GM12891 (cell line): ENCODE measurements at regions not wholly inside any gene's neighbourhood (a gene's known extent, or its start where the extent isn't known, plus 50 kb on each side); places are given as distances from the start of the nearest gene placed in this dataset.
"Not testable (repeated sequence)": the region's sequence is repeated elsewhere in the genome, so short reads cannot be mapped to it uniquely, and the experiment has no call there.

Source experiments
- DNase-seq: peaks from one replicate; pipeline ENCODE4 v3.0.0; 2011; ENCODE audit warnings: low spot score; ENCODE audit not compliant: insufficient read length
- FAIRE-seq: peaks from 2 replicates; lab custom pipeline; 2011; peaks lifted over from hg19 to GRCh38; lab: Jason Lieb, UNC
- PAX5 ChIP-seq: IDR thresholded peaks from 2 replicates; pipeline ENCODE4 v1.6.1; 2011; ENCODE audit warnings: low read length, moderate library complexity, mild to moderate bottlenecking; ENCODE audit not compliant: insufficient read depth, severe bottlenecking
- POLR2A ChIP-seq: IDR thresholded peaks from 2 replicates; pipeline ENCODE4 v1.6.1; 2011; ENCODE audit warnings: low read depth, low read length, control low read depth
- POLR2AphosphoS5 ChIP-seq: IDR thresholded peaks from 2 replicates; pipeline ENCODE4 v1.6.1; 2011; ENCODE audit warnings: low read depth, low read length, control low read depth
- POU2F2 ChIP-seq: IDR thresholded peaks from 2 replicates; pipeline ENCODE4 v1.6.1; 2011; ENCODE audit warnings: low read depth, mild to moderate bottlenecking, control low read depth, low read length, moderate library complexity
- SPI1 ChIP-seq: IDR thresholded peaks from 2 replicates; pipeline ENCODE4 v1.6.1; 2011; ENCODE audit warnings: low read depth, low read length, control low read depth
- TAF1 ChIP-seq: IDR thresholded peaks from 2 replicates; pipeline ENCODE4 v1.6.1; 2011; ENCODE audit warnings: low read depth, low read length, control low read depth

DNA sequence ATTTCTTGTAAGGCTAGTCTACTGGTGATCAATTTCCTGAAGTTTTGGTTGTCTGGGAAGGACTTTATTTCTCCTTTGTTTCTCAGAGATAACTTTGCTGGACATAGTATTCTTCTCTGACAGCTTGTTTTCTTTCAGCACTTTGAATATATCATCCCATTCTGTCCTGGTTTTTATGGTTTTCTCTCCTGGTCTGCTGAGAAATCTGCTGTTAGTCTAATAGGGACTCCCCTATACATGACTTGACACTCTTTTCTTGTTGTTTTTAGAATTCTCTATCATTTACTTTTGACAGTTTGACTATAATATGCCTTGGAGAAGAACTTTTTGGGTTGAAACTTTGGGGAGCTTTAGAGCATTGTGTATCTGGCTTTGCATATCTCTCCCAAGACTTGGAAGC is 112.5 kb downstream of the PRL start:
- TF ChIP-seq TAF1 = no peak
- no peak for TF ChIP-seq POLR2AphosphoS5
- no peak for TF ChIP-seq POLR2A
- FAIRE-seq (no peak), DNase-seq (no peak)

DNA sequence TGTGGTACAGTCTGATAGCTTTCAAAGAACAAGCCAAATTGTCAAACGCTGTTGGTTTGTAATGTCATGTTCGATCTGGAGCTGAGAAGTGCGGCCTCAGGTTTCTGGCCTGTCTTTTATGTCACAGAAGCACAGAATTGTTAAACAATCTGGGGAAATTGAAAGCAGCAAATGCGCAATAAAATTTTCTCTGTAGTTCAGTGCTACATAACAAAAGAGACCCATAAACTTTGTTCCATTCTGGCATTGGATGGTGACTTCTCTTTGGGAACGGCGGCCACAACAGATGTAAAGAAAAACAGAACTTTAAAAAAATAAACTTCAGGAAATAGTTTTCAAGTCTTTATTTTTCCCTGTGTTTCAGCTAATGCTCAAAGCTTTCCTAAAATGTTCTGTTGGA is 106.9 kb downstream of the PRL start:
- DNase-seq = no peak
- FAIRE-seq = no peak
- TF ChIP-seq TAF1 (no peak), SPI1 (no peak), POLR2AphosphoS5 (no peak), POU2F2 (no peak), PAX5 (no peak), POLR2A (no peak)

DNA sequence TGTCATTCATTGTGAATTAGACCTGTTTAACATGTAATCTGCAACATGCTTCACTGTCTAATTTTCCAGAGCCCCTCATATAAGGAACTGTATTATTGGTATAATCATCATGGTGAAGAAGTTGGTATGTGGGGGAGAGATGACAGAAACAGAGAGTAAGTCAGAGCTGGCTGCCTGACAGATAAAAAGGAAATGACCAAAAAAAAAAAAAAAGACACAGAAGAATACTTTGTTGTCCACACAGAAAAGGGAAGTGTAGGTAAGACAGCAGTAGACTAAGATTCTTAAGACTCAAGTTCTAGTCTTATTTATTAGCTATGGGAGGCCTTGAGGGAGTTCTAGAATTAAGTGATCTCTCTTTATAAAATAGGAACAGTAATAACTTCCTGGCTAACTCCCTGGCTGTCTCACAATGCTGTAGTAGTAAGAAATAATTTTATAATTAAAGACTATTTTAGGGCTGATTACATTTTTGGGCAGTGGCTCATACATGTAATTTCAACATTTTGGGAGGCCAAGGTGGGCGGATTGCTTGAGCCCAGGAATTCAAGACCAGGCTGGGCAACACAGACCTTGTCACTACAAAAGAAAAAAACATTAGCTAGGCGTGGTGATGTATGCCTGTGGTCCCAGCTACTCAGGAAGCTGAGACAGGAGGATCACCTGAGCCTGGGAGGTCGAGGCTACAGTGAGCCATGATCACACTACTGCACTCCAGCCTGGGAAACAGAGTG is 102.5 kb downstream of the PRL start:
- TF ChIP-seq PAX5 (no peak), POU2F2 (no peak), POLR2A (no peak), TAF1 (no peak), SPI1 (peak; percentile 86), POLR2AphosphoS5 (no peak)
- FAIRE-seq = peak; percentile 40
- peak; percentile 5 for DNase-seq

DNA sequence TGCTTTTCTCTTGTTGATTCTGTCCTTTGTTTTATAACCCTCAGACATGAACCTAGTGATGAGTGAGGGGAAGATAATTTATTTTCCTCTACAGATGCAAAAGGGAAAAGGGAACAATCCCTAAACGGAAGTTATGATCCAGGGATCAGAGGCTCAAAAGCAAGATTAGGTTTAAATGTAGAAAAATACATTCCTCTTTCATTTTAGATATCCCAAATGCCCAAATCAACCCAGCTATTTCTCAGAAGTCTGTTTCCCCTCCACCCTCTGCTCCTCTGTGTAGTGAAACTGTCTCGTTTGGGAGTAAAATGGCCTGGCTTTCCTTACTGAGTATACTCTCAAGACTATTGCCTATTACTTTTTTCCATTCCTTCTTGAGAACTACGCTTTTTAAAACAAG is 97.1 kb downstream of the PRL start:
- TF ChIP-seq SPI1 = no peak
- TF ChIP-seq POLR2AphosphoS5 = no peak
- no peak for TF ChIP-seq POU2F2
- no peak for TF ChIP-seq PAX5
- no peak for TF ChIP-seq TAF1
- no peak for TF ChIP-seq POLR2A
- FAIRE-seq (no peak), DNase-seq (no peak)

DNA sequence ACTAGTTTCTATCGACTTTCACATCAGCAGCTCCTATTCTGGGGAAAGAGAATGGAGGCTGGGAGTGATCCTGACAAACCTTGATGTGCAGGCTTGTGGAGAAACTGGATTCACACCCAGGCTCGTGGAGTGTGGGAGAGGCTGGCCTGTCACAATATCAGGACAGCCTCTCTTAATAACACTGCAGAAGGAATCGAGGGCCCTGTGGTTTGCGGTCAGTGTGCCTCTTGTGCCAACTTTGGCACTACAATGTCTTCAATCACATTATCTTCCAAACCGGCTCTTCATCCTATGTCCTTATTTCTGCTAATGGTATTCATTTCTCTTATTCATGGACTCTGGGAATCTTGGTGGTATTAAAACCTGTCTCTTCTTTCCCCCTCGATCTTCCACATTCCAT is 92.7 kb downstream of the PRL start:
- TF ChIP-seq PAX5 (no peak), SPI1 (no peak), POLR2A (no peak), TAF1 (no peak), POU2F2 (no peak), POLR2AphosphoS5 (no peak)
- DNase-seq (no peak), FAIRE-seq (no peak)

DNA sequence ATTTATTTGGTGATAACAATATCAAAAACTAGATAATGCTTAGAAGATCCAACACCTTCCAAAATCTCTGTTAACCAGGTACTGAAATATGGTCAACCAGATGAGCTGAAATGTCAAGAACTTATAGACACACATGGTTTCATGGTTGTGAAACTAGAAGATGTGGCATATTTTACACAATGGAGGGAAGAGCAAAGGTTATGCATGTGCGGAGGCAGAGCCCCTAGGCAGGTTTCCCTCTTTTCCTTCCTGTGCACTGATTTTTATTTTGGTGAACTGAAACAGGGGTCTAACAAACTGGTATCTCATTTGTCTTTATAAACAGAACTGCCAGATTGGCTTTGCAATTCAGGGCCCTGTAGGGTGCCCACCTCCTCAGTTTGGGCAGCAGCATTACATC is 91.6 kb downstream of the PRL start:
- DNase-seq = no peak
- TF ChIP-seq TAF1 (no peak), SPI1 (no peak), POLR2AphosphoS5 (no peak), POU2F2 (no peak), PAX5 (no peak), POLR2A (no peak)
- FAIRE-seq = no peak

DNA sequence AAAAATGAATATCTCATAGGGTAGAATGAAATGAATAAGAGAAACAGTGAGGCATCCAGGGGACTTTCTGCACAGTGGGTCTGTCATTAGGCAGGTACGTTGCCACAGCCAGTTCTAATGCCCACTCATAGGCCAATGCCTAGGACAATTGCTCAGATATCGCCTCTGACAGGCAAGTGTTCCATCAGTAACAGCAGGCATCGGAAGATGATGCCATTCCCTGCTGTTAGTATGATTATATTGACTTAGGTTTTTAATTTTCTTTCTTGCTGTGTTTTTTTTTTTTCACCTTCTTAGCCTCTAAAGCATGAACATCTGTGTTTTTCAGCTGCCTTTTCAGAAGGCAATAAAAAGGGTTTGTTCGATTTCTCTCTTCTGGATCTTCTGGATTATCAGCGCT is 90.7 kb downstream of the PRL start:
- FAIRE-seq (no peak), DNase-seq (no peak)
- TF ChIP-seq SPI1 (no peak), POLR2AphosphoS5 (no peak), PAX5 (no peak), POU2F2 (no peak), POLR2A (no peak), TAF1 (no peak)

DNA sequence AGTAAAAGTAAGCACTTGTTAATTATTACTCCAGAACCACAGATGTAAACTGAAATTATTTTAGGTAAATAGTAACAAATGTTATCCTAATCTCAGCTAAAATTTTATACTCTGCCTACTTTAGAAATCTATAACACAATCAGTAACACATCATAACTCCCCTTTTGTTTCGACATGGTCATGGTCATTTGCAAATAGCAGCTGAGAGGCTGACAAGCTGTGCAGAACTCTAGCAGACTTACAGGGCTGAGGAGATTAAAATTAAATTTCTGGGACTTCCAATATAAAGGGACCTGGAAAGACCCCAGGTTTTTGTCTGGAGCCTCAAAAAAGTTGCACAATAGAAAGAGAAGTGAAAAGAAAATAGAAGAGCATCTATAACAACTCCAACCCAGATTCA is 88.8 kb downstream of the PRL start:
- FAIRE-seq (no peak), DNase-seq (no peak)
- TF ChIP-seq SPI1 (no peak), POU2F2 (no peak), PAX5 (no peak), POLR2A (no peak), POLR2AphosphoS5 (no peak), TAF1 (no peak)

DNA sequence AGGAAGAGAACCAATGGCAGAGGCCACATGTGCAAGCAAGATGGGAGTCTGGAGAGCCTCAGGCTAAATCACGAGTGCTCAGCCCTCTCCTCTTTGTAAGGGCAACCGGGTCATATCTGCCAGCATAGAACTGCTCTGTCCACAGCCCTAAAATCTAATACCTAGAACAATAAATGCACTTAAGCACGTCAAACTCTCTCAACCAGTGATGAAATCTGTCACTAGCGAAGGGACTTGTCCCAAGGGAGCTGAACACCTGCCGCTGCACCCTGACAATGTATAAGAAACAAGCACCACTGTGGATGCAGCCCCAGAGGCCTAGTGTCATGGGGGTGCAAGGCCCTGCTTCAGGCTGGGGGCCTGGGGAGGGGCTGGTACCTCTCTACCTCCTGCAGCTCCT is 82.5 kb downstream of the PRL start:
- TF ChIP-seq TAF1 = no peak
- TF ChIP-seq PAX5 = no peak
- TF ChIP-seq SPI1 = no peak
- no peak for TF ChIP-seq POU2F2
- TF ChIP-seq POLR2AphosphoS5 = no peak
- no peak for TF ChIP-seq POLR2A
- FAIRE-seq = no peak
- no peak for DNase-seq

DNA sequence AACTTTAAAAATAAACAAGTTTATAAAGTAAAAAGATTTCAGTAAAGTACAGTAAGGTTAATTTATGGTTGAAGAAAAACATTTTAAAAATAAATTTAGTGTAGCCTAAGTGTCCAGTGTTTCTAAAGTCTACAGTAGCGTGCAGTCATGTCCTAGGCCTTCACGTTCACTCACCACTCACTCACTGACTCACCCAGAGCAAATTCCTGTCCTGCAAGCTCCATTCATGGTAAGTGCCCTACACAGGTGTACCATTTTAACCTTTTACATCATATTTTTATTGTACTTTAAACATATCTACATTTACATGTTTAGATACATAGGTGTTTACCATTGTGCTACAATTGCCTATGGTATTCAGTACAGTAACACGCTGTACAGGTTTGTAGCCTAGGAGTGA is 81.4 kb downstream of the PRL start:
- FAIRE-seq, DNase-seq: not testable (repeated sequence)
